ENCODE measurements at regions not wholly inside any gene's neighbourhood (a gene's known extent, or its start where the extent isn't known, plus 50 kb on each side); places are given as distances from the start of the nearest gene placed in this dataset.

DNA sequence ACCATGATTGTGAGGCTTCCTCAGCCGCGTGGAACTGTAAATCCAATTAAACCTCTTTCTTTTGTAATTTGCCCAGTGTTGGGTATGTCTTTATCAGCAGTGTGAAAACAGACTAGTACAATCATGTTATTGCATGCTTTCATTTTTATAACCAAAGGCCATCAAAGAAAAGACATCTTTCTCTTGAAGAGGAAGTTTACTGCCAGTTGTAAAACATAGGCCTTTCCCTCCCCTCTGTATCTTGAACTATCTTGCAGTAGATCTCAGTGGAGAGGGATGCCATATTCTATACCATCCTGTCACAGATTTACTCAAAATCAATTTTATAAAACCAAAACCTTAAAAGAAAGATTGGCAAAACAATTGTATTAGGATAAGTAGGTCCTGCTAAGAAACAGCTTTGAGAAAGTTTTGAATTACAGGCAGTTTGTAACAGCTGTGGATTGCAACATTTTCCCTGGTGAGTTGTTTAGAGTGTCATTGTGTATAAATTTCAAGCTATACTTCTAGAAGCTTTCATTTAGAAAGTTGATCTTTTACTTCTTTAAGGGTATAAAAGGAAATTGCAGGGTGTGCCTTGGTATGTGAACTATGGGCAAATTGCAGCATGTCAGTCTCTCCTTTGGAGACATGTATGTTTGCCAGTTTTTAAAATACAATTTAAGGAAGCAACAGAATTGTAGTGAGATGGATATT, 128.0 kb downstream of the ATP23 start:
- Histone ChIP-seq H3K4me3 (ENCODE audit: low read length) (no peak overlapping the region), H2AFZ (ENCODE audit: low read length) (no peak overlapping the region), H3K27me3 (ENCODE audit: low read length) (no peaks in the 10 kb centered on the region), H3K4me1 (ENCODE audit: insufficient read depth, low read length) (peaks cover 49% of the 10 kb centered on the region), H3F3A (ENCODE audit: low read length, unreplicated experiment) (peaks cover 4% of the 10 kb centered on the region), H3K4me2 (ENCODE audit: low read length) (no peak overlapping the region), H3K79me2 (ENCODE audit: low read length) (no peaks in the 10 kb centered on the region), H4K20me1 (ENCODE audit: low read length) (no peaks in the 10 kb centered on the region), H3K27ac (ENCODE audit: low read length) (no peak overlapping the region), H3K9me2 (replicated peaks; ENCODE audit: low read length) (no peaks in the 10 kb centered on the region), H3K36me3 (ENCODE audit: low read depth, low read length) (no peaks in the 10 kb centered on the region), H3K9me3 (ENCODE audit: low read length) (no peaks in the 10 kb centered on the region), H3K9ac (ENCODE audit: low read length) (no peak overlapping the region)
- ChIA-PET CTCF (no interaction called here), POLR2A (ENCODE audit: unreplicated experiment) (no interaction called here)
- TF ChIP-seq CTCF (conservative IDR thresholded peaks at IDR 0.05; ENCODE audit: low read depth, low read length): no peak
- no peak for TF ChIP-seq EZH2phosphoT487 (IDR thresholded peaks at IDR 0.05; ENCODE audit: borderline replicate concordance, low read length)
- no peak for TF ChIP-seq EZH2 (IDR thresholded peaks at IDR 0.05; ENCODE audit: low read length, unreplicated experiment)
- BruUV-seq (replicated peaks): no TSS peak
- intact Hi-C loops (cut with micrococcal nuclease): no loop called here
- DNase-seq (no peak), ATAC-seq (no peak)

DNA sequence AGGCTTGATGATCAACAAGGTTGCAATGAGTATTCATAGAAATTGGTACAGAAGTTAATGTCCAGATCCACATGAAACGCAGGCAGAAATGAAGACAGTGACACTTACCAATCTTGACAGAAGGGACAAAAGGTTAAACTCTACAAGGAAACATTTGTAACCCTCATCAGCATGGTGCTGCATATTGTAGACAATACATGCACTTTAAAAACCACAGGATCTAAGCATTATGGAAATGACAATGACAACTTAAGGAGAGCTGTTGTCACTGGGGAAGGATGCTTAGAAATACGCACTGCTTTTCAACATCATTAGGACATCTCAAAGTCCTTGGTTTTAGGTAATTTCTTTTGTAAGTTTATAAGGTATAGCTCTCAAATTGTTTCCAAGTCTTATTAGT, 130.6 kb downstream of the ATP23 start:
- ChIA-PET CTCF (no interaction called here), POLR2A (ENCODE audit: unreplicated experiment) (no interaction called here)
- H4K20me1 ChIP-seq (ENCODE audit: low read length): no peaks in the 10 kb centered on the region
- BruUV-seq (replicated peaks): no TSS peak
- no peak overlapping the region for H3K27ac ChIP-seq (ENCODE audit: low read length)
- peaks cover 25% of the 10 kb centered on the region for H3K4me1 ChIP-seq (ENCODE audit: insufficient read depth, low read length)
- H3K79me2 ChIP-seq (ENCODE audit: low read length): no peaks in the 10 kb centered on the region
- DNase-seq (no peak), ATAC-seq (no peak)
- H3K9me2 ChIP-seq (replicated peaks; ENCODE audit: low read length): no peaks in the 10 kb centered on the region
- H3F3A ChIP-seq (ENCODE audit: low read length, unreplicated experiment): no peaks in the 10 kb centered on the region
- no peak overlapping the region for H2AFZ ChIP-seq (ENCODE audit: low read length)
- H3K27me3 ChIP-seq (ENCODE audit: low read length): no peaks in the 10 kb centered on the region
- TF ChIP-seq EZH2 (IDR thresholded peaks at IDR 0.05; ENCODE audit: low read length, unreplicated experiment): no peak
- TF ChIP-seq CTCF (conservative IDR thresholded peaks at IDR 0.05; ENCODE audit: low read depth, low read length): no peak
- TF ChIP-seq EZH2phosphoT487 (IDR thresholded peaks at IDR 0.05; ENCODE audit: borderline replicate concordance, low read length): no peak
- H3K9ac ChIP-seq (ENCODE audit: low read length): no peak overlapping the region
- H3K4me2 ChIP-seq (ENCODE audit: low read length): no peak overlapping the region
- H3K9me3 ChIP-seq (ENCODE audit: low read length): no peaks in the 10 kb centered on the region
- no peak overlapping the region for H3K4me3 ChIP-seq (ENCODE audit: low read length)
- intact Hi-C loops (cut with micrococcal nuclease): no loop called here
- H3K36me3 ChIP-seq (ENCODE audit: low read depth, low read length): no peaks in the 10 kb centered on the region

DNA sequence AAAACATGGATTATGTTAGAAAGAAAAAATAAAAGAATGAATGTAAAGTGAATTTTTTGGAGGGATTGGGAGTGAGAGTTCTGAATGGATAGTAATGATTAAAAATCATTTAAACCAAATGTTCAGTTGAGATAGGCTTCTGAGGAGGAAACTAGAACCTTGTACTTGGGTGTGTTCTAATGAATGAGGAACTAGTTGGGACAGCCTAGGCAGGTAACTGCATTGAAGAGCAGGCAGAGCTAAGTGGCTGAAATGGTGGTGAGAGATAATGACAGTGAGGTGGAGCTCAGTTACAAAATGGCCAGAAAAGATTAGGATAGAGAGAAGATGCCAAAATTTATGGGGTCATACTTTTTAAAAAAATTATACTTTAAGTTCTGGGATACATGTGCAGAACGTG, 132.9 kb downstream of the ATP23 start:
- Histone ChIP-seq H3K27me3 (ENCODE audit: low read length) (no peaks in the 10 kb centered on the region), H3K9me2 (replicated peaks; ENCODE audit: low read length) (no peaks in the 10 kb centered on the region), H3K4me2 (ENCODE audit: low read length) (no peak overlapping the region), H2AFZ (ENCODE audit: low read length) (no peak overlapping the region), H3K27ac (ENCODE audit: low read length) (no peak overlapping the region), H3K36me3 (ENCODE audit: low read depth, low read length) (no peaks in the 10 kb centered on the region), H3K79me2 (ENCODE audit: low read length) (no peaks in the 10 kb centered on the region), H3K9me3 (ENCODE audit: low read length) (no peaks in the 10 kb centered on the region), H3K4me1 (ENCODE audit: insufficient read depth, low read length) (peaks cover 8% of the 10 kb centered on the region; the same call in 1 of the 2 replicates), H4K20me1 (ENCODE audit: low read length) (no peaks in the 10 kb centered on the region), H3K9ac (ENCODE audit: low read length) (no peak overlapping the region), H3F3A (ENCODE audit: low read length, unreplicated experiment) (no peaks in the 10 kb centered on the region), H3K4me3 (ENCODE audit: low read length) (no peak overlapping the region)
- ChIA-PET POLR2A (ENCODE audit: unreplicated experiment) (no interaction called here), CTCF (no interaction called here)
- TF ChIP-seq EZH2 (IDR thresholded peaks at IDR 0.05; ENCODE audit: low read length, unreplicated experiment) (no peak), CTCF (conservative IDR thresholded peaks at IDR 0.05; ENCODE audit: low read depth, low read length) (no peak), EZH2phosphoT487 (IDR thresholded peaks at IDR 0.05; ENCODE audit: borderline replicate concordance, low read length) (no peak)
- no peak for DNase-seq
- no TSS peak for BruUV-seq (replicated peaks)
- no peak for ATAC-seq
- intact Hi-C loops (cut with micrococcal nuclease): no loop called here
